Adrenal gland (tissue), 5 donors: ENCODE measurements at regions not wholly inside any gene's neighbourhood (a gene's known extent, or its start where the extent isn't known, plus 50 kb on each side); places are given as distances from the start of the nearest gene placed in this dataset.
"Not testable (repeated sequence)": the region's sequence is repeated elsewhere in the genome, so short reads cannot be mapped to it uniquely, and the experiment has no call there.

Source experiments
- CTCF ChIP-seq, 6 experiments: fragments of 450-650 bp in 4 of 6; fragments of 200-600 bp in 2 of 6; sonication (generic) in 1 of 6; IDR thresholded peaks; 1 replicate in 5 of 6; 2 replicates in 1 of 6; pipeline versions ENCODE4 v1.5.1 to v1.8.0; 2016 to 2021; ENCODE audit warnings: antibody characterized with exemption in 6 of 6, mild to moderate bottlenecking in 2 of 6, moderate library complexity in 1 of 6
- POLR2A ChIP-seq, 2 donors: fragments of 450-650 bp; IDR thresholded peaks; one replicate each; pipeline ENCODE4 v1.6.1; 2017; ENCODE audit warnings: antibody characterized with exemption in 2 of 2, mild to moderate bottlenecking in 2 of 2, moderate library complexity in 1 of 2
- donor health status: DM: no; HTN: no; CAD: no.

DNA sequence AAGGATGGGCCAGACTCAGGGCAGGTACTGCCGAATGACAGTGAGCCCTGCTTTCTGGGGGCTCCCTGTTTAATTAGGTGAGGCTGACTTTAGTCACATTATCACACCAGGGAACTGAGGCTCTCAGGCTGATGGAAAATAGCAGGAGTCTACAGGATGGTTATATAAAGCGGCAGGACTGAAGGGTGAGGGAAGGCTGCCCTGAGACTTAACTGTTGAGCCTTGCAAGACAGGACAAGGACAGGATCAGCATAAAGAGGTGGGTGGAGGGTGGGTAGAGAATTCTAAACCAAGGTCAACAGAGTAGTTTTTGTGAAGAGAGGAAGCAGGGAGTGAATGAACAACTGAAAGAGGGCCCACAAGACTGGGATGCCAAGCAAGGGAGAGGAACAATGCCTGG is 330.1 kb downstream of the SPATA31A6 start:
- TF ChIP-seq CTCF, POLR2A (IDR thresholded peaks at IDR 0.05): not testable (repeated sequence)
